ENCODE measurements at regions not wholly inside any gene's neighbourhood (a gene's known extent, or its start where the extent isn't known, plus 50 kb on each side); places are given as distances from the start of the nearest gene placed in this dataset.

DNA sequence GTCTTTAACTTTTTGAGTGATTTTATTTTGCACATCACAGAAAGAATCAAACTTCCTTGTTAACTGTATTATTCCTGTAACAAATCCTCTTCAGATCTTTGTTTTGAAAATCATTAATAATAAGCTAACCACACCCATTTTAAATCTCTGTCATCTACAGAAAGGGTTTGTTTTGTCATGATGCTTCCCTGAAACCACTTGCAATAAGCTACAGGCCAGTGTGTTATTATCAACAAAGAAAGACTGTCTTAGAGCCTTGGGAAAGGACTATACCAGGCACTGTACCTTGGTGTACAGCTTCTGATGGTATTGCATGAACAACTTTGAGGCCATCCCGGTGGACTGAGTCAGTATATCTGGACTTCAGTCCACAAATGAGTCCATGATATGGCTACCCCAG is 145.3 kb upstream of the FAM3C start:
- TF ChIP-seq, protein P1, sequence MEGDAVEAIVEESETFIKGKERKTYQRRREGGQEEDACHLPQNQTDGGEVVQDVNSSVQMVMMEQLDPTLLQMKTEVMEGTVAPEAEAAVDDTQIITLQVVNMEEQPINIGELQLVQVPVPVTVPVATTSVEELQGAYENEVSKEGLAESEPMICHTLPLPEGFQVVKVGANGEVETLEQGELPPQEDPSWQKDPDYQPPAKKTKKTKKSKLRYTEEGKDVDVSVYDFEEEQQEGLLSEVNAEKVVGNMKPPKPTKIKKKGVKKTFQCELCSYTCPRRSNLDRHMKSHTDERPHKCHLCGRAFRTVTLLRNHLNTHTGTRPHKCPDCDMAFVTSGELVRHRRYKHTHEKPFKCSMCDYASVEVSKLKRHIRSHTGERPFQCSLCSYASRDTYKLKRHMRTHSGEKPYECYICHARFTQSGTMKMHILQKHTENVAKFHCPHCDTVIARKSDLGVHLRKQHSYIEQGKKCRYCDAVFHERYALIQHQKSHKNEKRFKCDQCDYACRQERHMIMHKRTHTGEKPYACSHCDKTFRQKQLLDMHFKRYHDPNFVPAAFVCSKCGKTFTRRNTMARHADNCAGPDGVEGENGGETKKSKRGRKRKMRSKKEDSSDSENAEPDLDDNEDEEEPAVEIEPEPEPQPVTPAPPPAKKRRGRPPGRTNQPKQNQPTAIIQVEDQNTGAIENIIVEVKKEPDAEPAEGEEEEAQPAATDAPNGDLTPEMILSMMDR (IDR thresholded peaks at IDR 0.05), result no peak
- no peak for TF ChIP-seq POLR2A (IDR thresholded peaks at IDR 0.05)
- no peak for TF ChIP-seq POLR2AphosphoS5 (IDR thresholded peaks at IDR 0.05; ENCODE audit: insufficient read depth in 1 of 2, low read depth in 1 of 2)
